ENCODE measurements at regions not wholly inside any gene's neighbourhood (a gene's known extent, or its start where the extent isn't known, plus 50 kb on each side); places are given as distances from the start of the nearest gene placed in this dataset.
"Not testable (repeated sequence)": the region's sequence is repeated elsewhere in the genome, so short reads cannot be mapped to it uniquely, and the experiment has no call there.

DNA sequence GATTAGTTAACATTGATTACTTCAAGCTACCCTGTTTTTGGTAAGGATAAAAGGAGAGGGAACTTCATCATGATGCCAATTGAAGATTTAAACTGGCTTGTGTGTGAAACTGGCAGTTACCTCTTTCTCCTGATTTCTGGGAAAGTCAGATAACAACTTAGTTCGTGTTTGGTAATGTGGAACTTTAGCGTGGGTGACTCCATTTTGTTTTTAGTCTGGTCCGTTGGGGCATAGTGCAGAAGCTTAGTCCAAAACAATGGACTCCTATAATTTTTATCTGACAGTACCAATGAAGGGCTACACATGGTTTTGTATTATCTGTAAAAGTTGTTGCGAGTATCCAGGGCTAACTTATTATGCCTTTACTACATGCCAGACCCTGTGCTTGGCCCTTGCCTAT, 294.9 kb downstream of the GUCY2F start:
- no peak for DNase-seq (ENCODE audit: low read depth)

DNA sequence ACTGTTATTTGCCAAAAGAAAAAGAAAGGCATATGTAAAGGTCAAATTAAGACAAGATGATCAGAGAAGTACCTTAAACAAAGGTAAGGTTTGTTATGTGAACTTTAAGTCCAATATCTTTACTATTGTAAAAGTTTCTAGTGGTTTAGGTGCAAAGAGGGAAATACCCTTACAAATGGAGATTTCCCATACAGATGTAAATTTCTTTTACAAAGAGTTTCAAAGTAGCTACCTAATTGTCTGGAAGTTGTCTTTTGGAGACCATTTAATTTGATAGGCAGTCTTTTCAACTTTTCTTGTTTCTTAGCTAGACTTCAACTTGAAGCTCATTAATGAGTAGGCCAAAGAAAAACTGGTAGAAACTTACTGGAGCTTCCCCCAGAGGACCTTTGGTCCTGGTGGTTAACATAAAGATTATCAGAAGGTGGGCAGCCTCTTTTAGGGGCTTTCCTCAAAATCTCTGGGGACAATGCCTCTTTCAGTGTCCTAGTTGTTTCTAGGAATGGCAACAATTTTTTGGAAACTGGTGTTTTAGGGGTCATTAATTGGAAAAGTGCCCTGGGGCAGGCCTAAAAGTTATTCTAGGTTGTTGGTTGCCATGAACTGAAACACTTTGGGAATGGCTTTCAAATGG, 297.3 kb downstream of the GUCY2F start:
- no peak overlapping the region for H3K4me3 ChIP-seq (ENCODE audit: low read depth, low read length)
- DNase-seq (ENCODE audit: low read depth) = no peak

More for the DNA sequence above, 294.9 kb downstream of the GUCY2F start:
- H3K4me3 ChIP-seq (ENCODE audit: low read depth, low read length) = no peak overlapping the region

DNA sequence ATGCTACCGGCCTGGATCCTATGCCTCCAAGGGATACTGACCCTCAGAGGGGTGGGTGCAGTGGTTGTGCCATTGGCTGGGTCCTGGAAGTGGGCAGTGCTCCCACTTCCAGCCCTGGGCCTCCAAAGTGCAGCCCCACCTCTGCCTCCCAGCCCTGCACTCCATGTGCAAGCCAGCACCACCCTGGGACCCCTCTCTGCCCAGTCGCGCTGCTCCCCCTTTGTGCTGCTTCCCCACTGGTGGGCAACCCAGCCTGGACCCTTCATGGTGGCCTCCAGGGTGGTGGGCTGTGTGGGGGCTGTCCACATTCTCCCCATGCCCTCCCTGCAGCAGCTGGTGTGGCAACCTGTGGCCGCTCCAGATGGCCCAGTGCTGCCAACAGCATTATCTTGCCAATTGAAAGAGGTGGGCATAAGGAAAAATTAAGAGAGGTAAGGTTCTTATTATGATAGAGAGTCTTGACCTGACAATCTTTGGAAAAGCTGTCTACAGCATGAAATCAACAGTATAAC, 309.7 kb downstream of the GUCY2F start:
- H3K4me3 ChIP-seq (ENCODE audit: low read depth, low read length) = no peak overlapping the region
- DNase-seq (ENCODE audit: low read depth) = no peak

DNA sequence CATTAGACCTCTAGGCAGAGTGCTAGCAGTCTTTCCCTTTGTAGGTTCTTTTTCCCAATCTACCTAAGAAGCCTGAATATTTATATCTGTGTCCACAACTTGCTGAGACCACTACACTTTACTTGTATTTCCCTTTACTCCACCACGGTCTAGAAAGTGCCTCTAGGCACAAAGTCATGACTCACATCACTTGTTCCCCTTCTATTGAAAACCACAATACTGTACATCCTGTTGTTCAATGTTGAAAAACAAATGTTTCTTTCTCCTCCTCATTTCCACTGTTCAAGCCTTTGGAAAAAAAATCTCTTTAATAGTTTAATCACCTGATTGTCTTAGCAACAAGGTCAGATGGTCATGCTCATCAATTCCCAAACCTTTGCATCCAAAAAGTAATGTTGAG, 326.7 kb downstream of the GUCY2F start:
- no peak for DNase-seq (ENCODE audit: low read depth)
- no peak overlapping the region for H3K4me3 ChIP-seq (ENCODE audit: low read depth, low read length)

DNA sequence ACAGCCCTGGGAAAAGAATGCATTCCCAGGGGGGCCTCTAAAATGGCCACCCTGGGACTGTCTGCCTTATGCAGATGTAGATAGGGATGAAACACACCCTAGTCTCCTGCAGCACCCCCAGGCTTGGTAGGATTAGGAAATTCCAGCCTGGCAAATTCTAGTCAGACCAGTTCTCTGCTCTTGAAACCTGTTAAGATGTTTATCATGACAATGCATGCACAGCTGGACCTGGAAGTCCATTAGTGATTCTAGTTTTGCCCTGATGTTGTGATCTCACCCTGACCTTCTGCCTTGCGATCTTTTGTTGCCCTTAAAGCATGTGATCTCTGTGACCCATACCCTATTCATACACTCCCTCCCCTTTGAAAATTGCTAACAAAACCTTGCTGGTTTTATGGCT, 337.7 kb downstream of the GUCY2F start:
- not testable (repeated sequence) for H3K4me3 ChIP-seq (ENCODE audit: low read depth, low read length); DNase-seq (ENCODE audit: low read depth)

DNA sequence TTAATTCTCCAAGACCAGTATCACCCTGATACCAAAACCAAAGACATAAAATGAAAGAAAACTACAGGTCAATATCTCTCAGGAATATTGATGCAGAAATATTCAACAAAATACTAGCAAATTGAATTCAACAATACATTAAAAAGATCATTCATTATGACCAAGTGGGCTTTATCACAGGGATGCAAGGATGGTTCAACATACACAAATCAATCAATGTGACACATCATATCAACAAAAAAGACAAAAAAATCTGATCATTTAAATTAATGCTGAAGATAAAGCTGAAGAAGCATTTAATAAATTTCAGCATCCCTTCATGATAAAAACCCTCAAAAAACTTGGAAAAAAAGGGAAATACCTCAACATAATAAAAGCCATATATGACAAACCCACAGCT, 341.4 kb downstream of the GUCY2F start:
- no peak for DNase-seq (ENCODE audit: low read depth)
- H3K4me3 ChIP-seq (ENCODE audit: low read depth, low read length) = no peak overlapping the region

DNA sequence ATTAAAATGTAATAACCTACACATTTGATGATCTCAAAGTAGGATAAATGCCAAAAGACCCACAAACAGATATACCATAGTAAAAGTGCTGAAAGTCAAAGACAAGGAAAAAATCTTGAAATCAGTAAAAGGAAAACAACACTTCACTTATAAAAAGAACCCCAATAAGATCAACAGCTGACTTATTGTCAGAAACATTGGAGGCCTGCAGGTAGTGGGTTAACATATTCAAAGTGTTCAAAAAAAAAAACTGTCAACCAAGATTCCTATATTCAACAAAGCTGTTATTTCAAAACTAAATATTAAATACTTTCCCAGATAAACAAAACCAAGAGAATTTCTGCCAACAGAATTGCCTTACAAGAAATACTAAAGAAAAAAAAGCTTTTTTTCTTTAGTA, 347.1 kb downstream of the GUCY2F start:
- no peak for DNase-seq (ENCODE audit: low read depth)
- no peak overlapping the region for H3K4me3 ChIP-seq (ENCODE audit: low read depth, low read length)

DNA sequence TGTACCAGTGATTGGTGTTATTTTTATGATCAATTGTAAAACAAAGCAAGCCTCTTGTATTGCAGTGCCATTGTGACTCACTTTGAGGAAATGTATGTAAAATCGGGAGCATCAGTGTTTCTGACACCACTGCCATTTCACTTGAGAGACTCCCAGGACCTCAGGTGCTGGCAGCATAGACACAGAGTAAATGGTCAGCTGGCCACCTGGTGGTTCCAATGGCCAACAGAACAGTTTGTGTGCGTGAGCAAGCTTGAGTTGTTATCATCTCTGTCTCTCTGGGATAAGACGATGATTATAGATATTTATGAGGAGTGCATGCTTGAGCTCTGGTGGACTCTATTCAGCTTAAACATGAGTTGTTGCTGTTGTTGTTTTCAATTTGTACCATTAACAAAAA, 356.6 kb downstream of the GUCY2F start:
- H3K4me3 ChIP-seq (ENCODE audit: low read depth, low read length) = no peak overlapping the region
- no peak for DNase-seq (ENCODE audit: low read depth)

DNA sequence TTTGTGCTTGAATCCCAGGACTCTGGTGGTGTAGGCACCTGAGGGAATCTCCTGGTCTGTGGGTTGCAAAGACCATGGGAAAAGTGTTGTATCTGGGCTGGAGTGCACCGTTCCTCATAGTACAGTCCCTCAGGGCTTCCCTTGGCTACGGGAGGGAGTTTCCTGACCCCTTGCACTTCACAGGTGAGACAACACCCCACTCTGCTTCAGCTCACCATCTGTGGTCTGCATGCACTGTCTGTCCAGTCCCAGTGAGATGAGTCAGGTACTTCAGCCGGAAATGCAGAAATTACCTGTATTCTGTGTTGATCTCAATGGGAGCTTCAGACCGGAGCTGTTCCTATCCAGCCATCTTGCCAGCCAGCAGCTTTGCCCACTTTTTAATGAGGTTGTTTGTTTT, 353.0 kb upstream of the IRS4 start:
- DNase-seq (ENCODE audit: low read depth) = no peak
- H3K4me3 ChIP-seq (ENCODE audit: low read depth, low read length) = no peak overlapping the region

DNA sequence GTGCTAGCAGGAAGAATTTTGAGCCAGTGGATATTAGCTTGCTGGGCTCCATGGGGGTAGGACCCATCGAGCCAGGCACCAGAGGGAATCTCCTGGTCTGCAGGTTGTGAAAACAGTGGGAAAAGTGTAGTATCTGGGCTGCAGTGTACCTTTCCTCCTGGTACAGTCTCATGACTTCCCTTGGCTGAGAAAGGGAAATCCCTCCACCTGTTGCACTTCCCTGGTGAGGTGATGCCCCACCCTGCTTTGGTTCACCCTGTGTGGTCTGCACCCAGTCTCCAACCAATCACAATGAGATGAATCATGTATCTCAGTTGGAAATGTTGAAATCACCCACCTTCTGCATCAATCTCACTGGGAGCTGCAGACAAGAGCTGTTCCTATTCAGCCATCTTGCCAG, 341.4 kb upstream of the IRS4 start:
- no peak overlapping the region for H3K4me3 ChIP-seq (ENCODE audit: low read depth, low read length)
- DNase-seq (ENCODE audit: low read depth) = no peak

DNA sequence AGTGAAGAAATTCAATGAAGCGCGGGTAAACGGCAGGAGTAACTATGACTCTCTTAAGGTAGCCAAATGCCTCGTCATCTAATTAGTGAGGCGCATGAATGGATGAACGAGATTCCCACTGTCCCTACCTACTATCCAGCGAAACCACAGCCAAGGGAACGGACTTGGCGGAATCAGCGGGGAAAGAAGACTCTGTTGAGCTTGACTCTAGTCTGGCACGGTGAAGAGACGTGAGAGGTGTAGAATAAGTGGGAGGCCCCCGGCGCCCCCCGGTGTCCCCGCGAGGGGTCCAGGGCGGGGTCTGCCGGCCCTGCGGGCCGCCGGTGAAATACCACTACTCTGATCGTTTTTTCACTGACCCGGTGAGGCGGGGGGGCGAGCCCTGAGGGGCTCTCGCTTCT, 317.8 kb upstream of the IRS4 start:
- not testable (repeated sequence) for H3K4me3 ChIP-seq (ENCODE audit: low read depth, low read length)
- DNase-seq (ENCODE audit: low read depth) = peak; percentile 4

DNA sequence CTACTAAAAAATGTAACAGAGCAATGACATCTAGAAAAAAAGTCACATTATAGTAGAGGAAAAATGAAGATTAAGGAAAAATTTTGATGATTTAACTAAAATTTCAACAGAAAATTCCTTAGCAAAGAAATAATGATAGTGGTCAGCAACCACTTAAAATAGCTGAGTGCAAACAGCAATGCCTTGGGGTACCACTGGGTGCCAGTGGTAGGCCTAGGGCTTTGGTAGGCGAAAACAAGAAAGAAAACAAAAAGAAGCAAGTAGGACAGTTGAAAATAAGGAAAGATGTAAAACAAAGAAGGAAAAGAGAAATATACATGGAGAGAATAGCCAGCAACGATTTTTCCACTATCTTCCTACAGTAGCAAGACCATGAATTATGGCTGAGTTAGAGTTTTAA, 313.5 kb upstream of the IRS4 start:
- no peak for DNase-seq (ENCODE audit: low read depth)

DNA sequence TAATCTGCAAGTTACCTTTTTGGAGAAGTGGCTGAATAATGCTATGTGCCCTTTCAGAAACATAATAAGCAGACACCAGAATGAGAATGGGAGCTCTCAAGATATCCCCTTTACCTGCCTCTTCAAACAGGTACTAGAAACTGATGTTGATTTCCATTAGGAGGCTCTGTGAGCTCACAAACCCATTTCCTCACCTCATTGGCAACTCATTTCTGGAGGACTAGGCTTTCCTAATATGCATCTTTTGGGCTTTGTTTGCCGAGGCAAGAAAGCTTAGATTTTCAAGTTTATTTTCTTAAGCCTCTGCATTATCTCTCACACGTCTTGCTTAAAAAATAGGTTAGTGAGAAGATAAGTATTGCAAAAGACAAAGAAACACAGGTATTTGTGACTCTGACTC, 313.1 kb upstream of the IRS4 start:
- H3K4me3 ChIP-seq (ENCODE audit: low read depth, low read length) = no peak overlapping the region
- no peak for DNase-seq (ENCODE audit: low read depth)

More for the DNA sequence above, 313.5 kb upstream of the IRS4 start:
- H3K4me3 ChIP-seq (ENCODE audit: low read depth, low read length) = no peak overlapping the region

DNA sequence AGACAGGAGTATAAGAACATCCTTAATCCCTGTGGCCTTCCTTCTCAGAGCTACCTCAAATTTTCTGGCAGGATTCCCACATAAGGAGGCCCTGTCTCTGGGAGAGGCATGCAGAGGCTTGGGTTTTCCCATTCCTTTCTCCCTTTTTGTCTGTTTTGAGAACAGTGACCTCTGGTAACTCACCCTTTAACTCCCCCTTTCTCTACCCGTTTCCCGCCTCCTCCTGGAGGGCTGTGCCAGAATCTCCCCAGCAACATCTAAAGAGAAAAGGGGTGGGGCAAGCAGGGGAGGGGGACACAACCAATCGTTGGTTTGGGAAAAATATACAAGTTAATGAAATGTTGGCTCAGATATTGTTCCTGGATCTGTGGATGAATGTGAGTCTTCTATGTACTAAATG, 303.7 kb upstream of the IRS4 start:
- no peak overlapping the region for H3K4me3 ChIP-seq (ENCODE audit: low read depth, low read length)
- no peak for DNase-seq (ENCODE audit: low read depth)

DNA sequence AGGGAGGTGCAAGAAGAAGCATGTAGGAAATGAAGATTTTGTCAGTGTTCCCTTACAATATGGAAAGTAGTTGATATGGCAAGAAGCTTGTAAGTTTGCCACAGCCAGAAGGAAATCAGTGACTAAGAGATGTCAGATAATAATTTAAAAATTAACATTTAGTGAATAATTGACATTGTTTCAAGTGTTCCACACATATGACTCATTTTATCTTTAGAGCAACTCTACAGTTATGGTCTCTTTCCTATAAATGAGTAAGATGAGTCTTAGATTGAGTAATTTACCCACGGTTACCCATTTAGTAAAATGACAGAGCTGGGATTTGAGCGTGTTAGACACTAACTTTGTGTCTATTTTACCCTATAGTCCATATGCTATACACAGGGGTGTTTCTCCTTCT, 300.3 kb upstream of the IRS4 start:
- no peak overlapping the region for H3K4me3 ChIP-seq (ENCODE audit: low read depth, low read length)
- DNase-seq (ENCODE audit: low read depth) = no peak

DNA sequence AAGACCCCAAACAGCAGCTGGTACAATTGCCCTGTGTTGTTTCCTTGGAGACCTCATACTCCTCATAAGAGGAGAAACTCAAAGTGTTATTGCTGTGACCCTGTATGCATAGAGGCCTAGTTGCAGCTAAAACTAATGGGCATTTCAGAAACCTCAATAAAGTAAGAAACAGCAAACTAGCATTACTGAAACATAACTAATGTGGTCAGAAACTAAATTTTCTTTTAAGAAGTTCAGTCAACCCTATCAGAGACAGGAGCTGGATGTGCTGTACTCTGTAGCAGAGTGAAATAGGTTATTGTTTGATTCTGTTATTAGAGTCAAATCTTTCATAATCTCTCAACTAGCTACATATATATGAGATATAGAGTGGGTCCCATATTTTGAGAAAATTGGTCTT, 257.5 kb upstream of the IRS4 start:
- H3K4me3 ChIP-seq (ENCODE audit: low read depth, low read length) = no peak overlapping the region
- DNase-seq (ENCODE audit: low read depth) = no peak

DNA sequence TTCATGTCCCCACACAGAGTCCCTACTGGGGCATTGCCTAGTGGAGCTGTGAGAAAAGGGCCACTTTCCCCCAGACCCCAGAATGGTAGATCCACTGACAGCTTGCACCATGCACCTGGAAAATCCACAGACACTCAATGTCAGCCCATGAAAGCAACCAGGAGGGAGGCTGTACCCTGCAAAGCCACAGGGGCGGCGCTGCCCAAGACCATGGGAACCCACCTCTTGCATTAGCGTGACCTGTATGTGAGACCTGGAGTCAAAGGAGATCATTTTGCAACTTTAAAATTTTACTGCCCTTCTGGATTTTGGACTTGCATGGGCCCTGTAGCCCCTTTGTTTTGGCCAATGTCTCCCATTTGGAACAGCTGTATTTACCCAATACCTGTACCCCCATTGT, 236.5 kb upstream of the IRS4 start:
- DNase-seq (ENCODE audit: low read depth); H3K4me3 ChIP-seq (ENCODE audit: low read depth, low read length): not testable (repeated sequence)

DNA sequence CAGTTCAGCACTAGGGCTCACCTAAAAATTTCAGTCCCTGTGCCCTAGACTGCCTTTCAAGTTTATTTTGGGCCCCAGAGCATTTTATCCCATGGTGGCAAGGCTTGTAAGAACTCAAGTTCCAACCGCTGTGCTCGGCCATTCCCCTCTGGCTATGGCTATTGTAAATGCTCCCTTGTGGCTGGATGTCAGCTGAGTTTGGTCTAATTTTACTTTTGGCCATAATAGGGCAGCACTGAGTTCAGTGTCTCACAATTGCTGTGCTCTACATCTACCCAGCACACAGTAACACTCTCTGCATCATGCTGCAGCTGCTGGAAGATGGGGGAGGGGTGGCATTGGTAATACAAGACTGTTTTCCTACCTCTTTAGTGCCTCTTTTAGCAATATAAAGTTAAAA, 210.8 kb upstream of the IRS4 start:
- DNase-seq (ENCODE audit: low read depth) = no peak
- no peak overlapping the region for H3K4me3 ChIP-seq (ENCODE audit: low read depth, low read length)

DNA sequence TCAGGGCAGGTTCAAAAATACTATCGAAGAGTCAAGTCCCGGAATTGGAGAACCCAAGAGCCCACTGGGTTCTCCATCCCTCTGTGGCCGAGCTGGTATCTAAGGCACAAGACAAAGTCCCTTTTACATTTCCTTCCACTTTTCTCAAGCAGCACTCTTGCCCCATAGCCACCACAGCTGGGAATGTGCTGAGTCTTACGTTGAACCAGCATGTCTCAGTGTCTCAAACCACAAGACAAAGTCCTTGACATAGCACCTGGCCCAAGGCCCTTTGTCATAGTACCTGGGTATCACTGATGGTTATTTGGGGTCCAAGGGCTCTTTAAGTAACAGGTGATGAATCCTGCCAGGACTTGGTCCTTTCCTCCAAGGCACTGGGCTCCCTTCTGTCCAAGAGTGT, 210.2 kb upstream of the IRS4 start:
- no peak overlapping the region for H3K4me3 ChIP-seq (ENCODE audit: low read depth, low read length)
- no peak for DNase-seq (ENCODE audit: low read depth)

DNA sequence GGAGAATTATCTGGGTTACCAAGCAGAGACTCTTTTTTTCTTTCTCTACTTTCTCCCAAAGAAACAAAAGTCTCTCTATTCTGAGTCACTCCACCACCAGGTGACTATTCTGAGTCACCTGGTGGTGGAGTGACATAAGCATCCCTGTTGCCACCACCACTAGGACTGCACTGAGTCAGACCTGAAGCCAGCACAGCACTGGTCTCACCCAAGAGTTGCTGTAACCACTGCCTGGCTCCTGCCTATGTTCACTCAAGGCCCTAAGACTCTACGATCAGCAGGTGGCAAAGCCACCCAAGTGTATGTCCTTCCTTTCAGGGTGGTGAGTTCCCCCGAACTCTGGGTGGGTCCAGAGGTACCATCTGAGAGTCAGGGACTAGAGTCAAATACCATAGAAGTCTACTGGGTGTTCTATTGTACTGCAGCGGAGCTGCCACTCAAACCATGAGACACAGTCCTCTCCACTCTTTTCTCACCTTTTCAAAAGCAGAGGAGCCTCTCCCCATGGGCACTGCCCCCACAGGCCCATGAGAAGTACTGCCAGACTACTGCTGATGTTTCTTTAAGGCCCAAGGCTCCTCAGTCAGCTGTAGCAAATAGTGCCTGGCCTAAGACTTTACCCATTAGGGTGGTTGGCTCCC, 209.6 kb upstream of the IRS4 start:
- DNase-seq (ENCODE audit: low read depth) = no peak
- no peak overlapping the region for H3K4me3 ChIP-seq (ENCODE audit: low read depth, low read length)

DNA sequence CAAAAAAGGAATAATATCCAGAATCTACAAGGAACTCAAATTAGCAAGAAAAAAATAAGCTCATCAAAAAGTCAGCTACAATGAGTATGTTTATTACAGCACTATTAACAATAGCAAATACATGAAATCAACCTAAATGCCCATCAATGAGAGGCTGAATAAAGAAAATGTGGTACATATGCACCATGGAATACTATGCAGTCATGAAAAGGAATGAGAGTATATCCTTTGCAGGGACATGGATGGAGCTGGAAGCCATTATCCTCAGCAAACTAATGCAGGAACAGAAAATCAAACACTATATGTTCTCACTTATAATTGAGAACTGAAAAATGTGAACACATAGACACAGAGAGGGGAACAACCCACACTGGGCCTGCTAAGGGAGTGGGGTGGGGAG, 178.4 kb upstream of the IRS4 start:
- H3K4me3 ChIP-seq (ENCODE audit: low read depth, low read length) = no peak overlapping the region
- DNase-seq (ENCODE audit: low read depth) = no peak

Data from skeletal muscle cell (primary cell).